Pancreas (tissue), 10 donors: ENCODE measurements at regions not wholly inside any gene's neighbourhood (a gene's known extent, or its start where the extent isn't known, plus 50 kb on each side); places are given as distances from the start of the nearest gene placed in this dataset.

Experiments
- ATAC-seq, 4 donors: fragments of 200-7000 bp; cut with Tn5 transposase; one replicate each; pipeline versions ENCODE4 v1.8.0 to v1.9.1; 2020; ENCODE audit warnings: mild to moderate bottlenecking in 4 of 4, moderate library complexity in 4 of 4
- DNase-seq, 6 donors: peaks; one replicate each; pipeline ENCODE4 v3.0.0-alpha.2; 2020
- FAIRE-seq: peaks from 2 replicates; lab custom pipeline; 2012; peaks lifted over from hg19 to GRCh38; lab: Jason Lieb, UNC
- H3K27ac ChIP-seq, 4 donors: fragments of 200-600 bp; sonication (generic); 1 replicate in 3 of 4; 2 replicates in 1 of 4; pipeline versions ENCODE4 v1.5.0 to v1.8.0; 2020
- H3K27me3 ChIP-seq, 4 donors: fragments of 200-600 bp; one replicate each; pipeline ENCODE4 v1.8.0; 2021
- H3K36me3 ChIP-seq, 3 donors: fragments of 200-600 bp; sonication (generic) in 1 of 3; one replicate each; pipeline versions ENCODE4 v1.5.0 to v1.8.0; 2020 to 2021
- H3K4me1 ChIP-seq, 3 donors: fragments of 200-600 bp; one replicate each; pipeline ENCODE4 v1.8.0; 2021
- H3K4me3 ChIP-seq, 4 donors: fragments of 200-600 bp; sonication (generic) in 2 of 4; one replicate each; pipeline versions ENCODE4 v1.5.0 to v1.8.0; 2020 to 2021
- H3K9me3 ChIP-seq, 4 donors: fragments of 200-600 bp; one replicate each; pipeline ENCODE4 v1.8.0; 2021
- WGBS, 2 donors: extraction: QIAGEN DNeasy Blood & Tissue Kit; methylation state at CpG; one replicate each; pipeline ENCODE4 v1.1.7; 2013; 5-methylcytosine and 5-hydroxymethylcytosine counted together
- intact Hi-C, 3 donors: fragments of 100-400 bp; cut with DNase I; formaldehyde crosslinking; loops; one replicate each; pipeline versions ENCODE4 v1.11.1 to v1.14.2; 2022
- TF ChIP-seq, protein P1 (sequence below), 4 donors: fragments of 200-600 bp; sonication (generic) in 3 of 4; IDR thresholded peaks; one replicate each; pipeline versions ENCODE4 v1.5.0 to v1.8.0; 2021; ENCODE audit warnings: antibody characterized with exemption in 4 of 4
- donor health status: healthy with polysubstance abuse.
- donor health status: DM: no; HTN: no; CAD: no; lungs with moderate emphysema.
- donor health status: DM: no; HTN: no; CAD: no.
- donor health status: control.
- donor health status: control.
- donor health status: Bipolar disorder and iron deficiency.
- donor health status: DM: yes; HTN: yes; CAD: no.
- donor health status: DM: no; HTN: no; CAD: no.
- donor health status: DM: no; HTN: no; CAD: no.
- donor health status: DM: yes; HTN: yes; CAD: no.

DNA sequence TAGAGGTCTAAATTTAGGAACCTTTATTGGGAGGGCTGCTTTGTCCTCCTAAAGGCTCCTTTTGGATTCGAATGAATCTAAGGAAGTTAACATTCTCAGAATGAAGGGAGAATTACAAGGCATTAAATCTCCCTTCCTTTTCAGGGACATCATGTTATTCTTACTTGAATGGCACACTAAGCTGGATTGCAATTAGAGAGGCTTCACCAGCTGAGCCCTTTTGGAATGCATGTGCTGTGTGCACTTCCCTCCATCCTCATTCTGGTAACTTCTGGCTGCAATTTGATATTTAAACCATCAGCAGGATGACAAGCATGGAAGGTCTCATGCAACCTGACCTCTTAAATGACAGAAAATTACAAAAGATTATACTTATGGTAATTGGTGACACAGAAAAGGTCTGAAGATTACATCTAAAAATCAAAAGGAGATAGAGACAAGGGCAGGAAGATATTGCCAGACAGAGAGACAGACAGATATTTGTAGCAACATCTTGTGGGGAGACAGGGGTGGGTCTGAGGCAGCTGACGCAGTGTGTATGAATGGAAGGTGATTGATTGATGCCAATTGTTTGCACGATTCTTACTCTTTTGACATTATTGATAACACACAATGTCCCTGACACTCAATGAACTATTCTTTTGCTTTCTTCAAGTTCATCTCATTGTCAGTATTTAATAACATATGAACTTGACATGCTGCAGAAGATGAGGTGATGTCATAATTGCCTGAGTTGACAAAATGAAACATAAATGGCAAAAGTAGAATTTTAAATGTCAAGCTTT is 570.8 kb upstream of the GYPC start:
- no peaks in the 10 kb centered on the region for H3K4me1 ChIP-seq
- DNase-seq (no peak), FAIRE-seq (no peak), ATAC-seq (no peak)
- H3K36me3 ChIP-seq: no peaks in the 10 kb centered on the region
- intact Hi-C loops: no loop called here
- no peak overlapping the region for H3K4me3 ChIP-seq
- 39 to 46% methylated on average over 3 of the region's 3 CpGs for WGBS, 2 donors
- no peaks in the 10 kb centered on the region for H3K9me3 ChIP-seq
- TF ChIP-seq, protein P1, sequence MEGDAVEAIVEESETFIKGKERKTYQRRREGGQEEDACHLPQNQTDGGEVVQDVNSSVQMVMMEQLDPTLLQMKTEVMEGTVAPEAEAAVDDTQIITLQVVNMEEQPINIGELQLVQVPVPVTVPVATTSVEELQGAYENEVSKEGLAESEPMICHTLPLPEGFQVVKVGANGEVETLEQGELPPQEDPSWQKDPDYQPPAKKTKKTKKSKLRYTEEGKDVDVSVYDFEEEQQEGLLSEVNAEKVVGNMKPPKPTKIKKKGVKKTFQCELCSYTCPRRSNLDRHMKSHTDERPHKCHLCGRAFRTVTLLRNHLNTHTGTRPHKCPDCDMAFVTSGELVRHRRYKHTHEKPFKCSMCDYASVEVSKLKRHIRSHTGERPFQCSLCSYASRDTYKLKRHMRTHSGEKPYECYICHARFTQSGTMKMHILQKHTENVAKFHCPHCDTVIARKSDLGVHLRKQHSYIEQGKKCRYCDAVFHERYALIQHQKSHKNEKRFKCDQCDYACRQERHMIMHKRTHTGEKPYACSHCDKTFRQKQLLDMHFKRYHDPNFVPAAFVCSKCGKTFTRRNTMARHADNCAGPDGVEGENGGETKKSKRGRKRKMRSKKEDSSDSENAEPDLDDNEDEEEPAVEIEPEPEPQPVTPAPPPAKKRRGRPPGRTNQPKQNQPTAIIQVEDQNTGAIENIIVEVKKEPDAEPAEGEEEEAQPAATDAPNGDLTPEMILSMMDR (IDR thresholded peaks at IDR 0.05): no peak
- no peak overlapping the region for H3K27ac ChIP-seq
- no peaks in the 10 kb centered on the region for H3K27me3 ChIP-seq

DNA sequence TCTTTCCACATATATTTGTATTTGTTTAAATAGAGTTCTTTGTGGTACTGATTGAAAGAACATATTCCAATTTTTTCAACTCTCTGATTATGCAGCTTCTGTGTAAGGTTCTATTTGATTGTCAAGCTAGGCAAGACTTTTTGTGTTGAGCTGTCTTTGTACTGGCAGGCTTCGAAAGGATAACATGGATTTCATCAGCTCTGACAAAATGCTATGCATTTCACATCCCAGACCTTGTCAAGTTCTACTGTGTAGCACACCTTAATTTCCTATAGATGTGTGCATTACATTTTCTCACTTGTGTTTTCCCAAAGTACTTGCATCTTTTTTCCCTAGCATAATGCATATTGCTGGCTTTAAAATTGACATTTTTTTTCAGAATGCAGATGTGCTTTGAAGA is 555.0 kb upstream of the GYPC start:
- intact Hi-C loops: no loop called here
- 52 to 74% methylated on average over 1 of the region's 1 CpG for WGBS, 2 donors
- Histone ChIP-seq H3K27me3 (no peaks in the 10 kb centered on the region), H3K4me3 (no peak overlapping the region), H3K27ac (no peak overlapping the region), H3K4me1 (no peaks in the 10 kb centered on the region), H3K9me3 (no peaks in the 10 kb centered on the region), H3K36me3 (no peaks in the 10 kb centered on the region)
- no peak for DNase-seq
- no peak for ATAC-seq
- TF ChIP-seq, protein P1 (IDR thresholded peaks at IDR 0.05): no peak
- FAIRE-seq: no peak

GRCh38 chr2:126106006-126106405 is 550.0 kb upstream of the GYPC start:
- TF ChIP-seq, protein P1 (IDR thresholded peaks at IDR 0.05): no peak
- Histone ChIP-seq H3K9me3 (no peaks in the 10 kb centered on the region), H3K27ac (no peak overlapping the region), H3K4me3 (no peak overlapping the region), H3K36me3 (no peaks in the 10 kb centered on the region), H3K27me3 (no peaks in the 10 kb centered on the region), H3K4me1 (no peaks in the 10 kb centered on the region)
- 52 to 77% methylated on average over 3 of the region's 3 CpGs for WGBS, 2 donors
- intact Hi-C loops: no loop called here
- FAIRE-seq: no peak
- DNase-seq: no peak
- ATAC-seq: no peak

DNA sequence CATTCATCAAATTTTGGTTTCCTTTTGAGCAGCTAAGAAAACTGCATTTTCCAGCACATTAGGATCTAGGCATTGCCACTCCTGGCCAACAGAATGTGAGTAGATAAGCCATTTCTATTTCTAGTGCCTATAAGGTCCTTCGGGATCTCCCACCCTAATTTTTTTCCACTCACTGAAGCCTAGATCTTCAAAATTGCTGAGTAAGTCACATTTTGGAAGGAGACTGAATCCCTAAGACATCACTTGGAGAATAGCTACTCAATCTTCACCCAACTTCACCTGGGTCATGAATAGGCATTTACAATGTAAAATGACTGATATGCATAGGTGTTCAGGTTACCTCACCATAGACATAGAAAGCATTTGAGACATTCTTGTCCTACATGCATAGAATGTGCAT is 548.1 kb upstream of the GYPC start:
- Histone ChIP-seq H3K27me3 (no peaks in the 10 kb centered on the region), H3K4me1 (no peaks in the 10 kb centered on the region), H3K27ac (no peak overlapping the region), H3K4me3 (no peak overlapping the region), H3K9me3 (no peaks in the 10 kb centered on the region), H3K36me3 (no peaks in the 10 kb centered on the region)
- FAIRE-seq: no peak
- no peak for ATAC-seq
- TF ChIP-seq, protein P1 (IDR thresholded peaks at IDR 0.05): no peak
- intact Hi-C loops: no loop called here
- 74 to 90% methylated on average over 1 of the region's 1 CpG for WGBS, 2 donors
- no peak for DNase-seq

DNA sequence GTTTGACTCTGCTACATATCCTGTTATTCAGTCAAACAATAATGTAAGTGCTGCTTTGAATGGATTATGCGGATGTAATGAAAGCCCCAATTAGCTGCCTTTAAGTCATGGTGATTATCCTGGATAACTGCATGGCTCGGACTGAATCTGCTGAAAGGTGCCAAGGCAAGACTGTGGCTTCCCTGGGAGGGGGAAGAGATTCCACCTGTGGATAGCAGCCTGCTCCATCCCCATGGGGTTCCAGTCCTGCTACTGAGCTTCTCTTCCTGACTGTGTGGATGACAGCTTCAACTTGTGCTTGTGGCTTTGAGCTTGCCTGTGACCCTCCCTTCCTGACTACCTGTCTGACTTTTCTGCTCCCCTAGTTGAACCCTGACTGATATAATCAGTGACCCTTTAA is 540.0 kb upstream of the GYPC start:
- intact Hi-C loops: no loop called here
- Histone ChIP-seq H3K4me3 (no peak overlapping the region), H3K36me3 (no peaks in the 10 kb centered on the region), H3K9me3 (no peaks in the 10 kb centered on the region), H3K4me1 (no peaks in the 10 kb centered on the region), H3K27ac (no peak overlapping the region), H3K27me3 (no peaks in the 10 kb centered on the region)
- WGBS, 2 donors: 66 to 68% methylated on average over 2 of the region's 2 CpGs
- TF ChIP-seq, protein P1 (IDR thresholded peaks at IDR 0.05): no peak
- ATAC-seq (no peak), FAIRE-seq (no peak), DNase-seq (no peak)
